IPS-18c (cell line): ENCODE measurements at regions not wholly inside any gene's neighbourhood (a gene's known extent, or its start where the extent isn't known, plus 50 kb on each side); places are given as distances from the start of the nearest gene placed in this dataset.

Source experiments
- H3K4me3 ChIP-seq: 2 replicates; pipeline ENCODE4 v1.7.0; 2013; ENCODE audit warnings: low read depth, mild to moderate bottlenecking, low read length, moderate library complexity; ENCODE audit not compliant: insufficient read depth
- H3K9me3 ChIP-seq: one replicate; pipeline ENCODE4 v1.6.1; 2013; ENCODE audit warnings: mild to moderate bottlenecking, low read length, moderate library complexity; ENCODE audit not compliant: control insufficient read depth, insufficient read depth

GRCh38 chr16:48911700-48912099, 301.7 kb upstream of the N4BP1 start:
- Histone ChIP-seq H3K4me3 (no peak overlapping the region), H3K9me3 (no peaks in the 10 kb centered on the region)

GRCh38 chr16:48910214-48910613, 300.2 kb upstream of the N4BP1 start:
- no peak overlapping the region for H3K4me3 ChIP-seq
- no peaks in the 10 kb centered on the region for H3K9me3 ChIP-seq

- Histone ChIP-seq H3K4me3 (no peak overlapping the region), H3K9me3 (no peaks in the 10 kb centered on the region)
These were observed 299.3 kb upstream of the N4BP1 start for GRCh38 chr16:48909231-48909630.

GRCh38 chr16:48907906-48908634, 298.1 kb upstream of the N4BP1 start:
- Histone ChIP-seq H3K9me3 (no peaks in the 10 kb centered on the region), H3K4me3 (no peak overlapping the region)

GRCh38 chr16:48905632-48906505, 295.9 kb upstream of the N4BP1 start:
- H3K9me3 ChIP-seq, result no peaks in the 10 kb centered on the region

GRCh38 chr16:48904333-48904732, 294.4 kb upstream of the N4BP1 start:
- Histone ChIP-seq H3K9me3 (no peaks in the 10 kb centered on the region), H3K4me3 (no peak overlapping the region)

More at GRCh38 chr16:48905632-48906505, 295.9 kb upstream of the N4BP1 start:
- no peak overlapping the region for H3K4me3 ChIP-seq

- no peak overlapping the region for H3K4me3 ChIP-seq
- H3K9me3 ChIP-seq, result no peaks in the 10 kb centered on the region
These were observed 293.1 kb upstream of the N4BP1 start for GRCh38 chr16:48903039-48903438.

GRCh38 chr16:48901712-48902374, 291.9 kb upstream of the N4BP1 start:
- Histone ChIP-seq H3K4me3 (no peak overlapping the region), H3K9me3 (no peaks in the 10 kb centered on the region)

- H3K4me3 ChIP-seq, result no peak overlapping the region
- no peaks in the 10 kb centered on the region for H3K9me3 ChIP-seq
These were observed 289.5 kb upstream of the N4BP1 start for GRCh38 chr16:48899500-48899899.

- Histone ChIP-seq H3K9me3 (no peaks in the 10 kb centered on the region), H3K4me3 (no peak overlapping the region)
These were observed 287.8 kb upstream of the N4BP1 start for GRCh38 chr16:48897698-48898205.

- no peaks in the 10 kb centered on the region for H3K9me3 ChIP-seq
- H3K4me3 ChIP-seq, result no peak overlapping the region
These were observed 285.2 kb upstream of the N4BP1 start for GRCh38 chr16:48895142-48895541.

GRCh38 chr16:48892893-48893292, 282.9 kb upstream of the N4BP1 start:
- H3K9me3 ChIP-seq, result no peaks in the 10 kb centered on the region
- no peak overlapping the region for H3K4me3 ChIP-seq

GRCh38 chr16:48887646-48888210, 277.7 kb upstream of the N4BP1 start:
- H3K4me3 ChIP-seq, result no peak overlapping the region
- H3K9me3 ChIP-seq, result no peaks in the 10 kb centered on the region

- H3K9me3 ChIP-seq, result no peaks in the 10 kb centered on the region
- H3K4me3 ChIP-seq, result no peak overlapping the region
These were observed 275.5 kb upstream of the N4BP1 start for GRCh38 chr16:48885471-48885870.

- Histone ChIP-seq H3K4me3 (no peak overlapping the region), H3K9me3 (no peaks in the 10 kb centered on the region)
These were observed 271.3 kb upstream of the N4BP1 start for GRCh38 chr16:48881272-48881671.

GRCh38 chr16:48879223-48880122, 269.5 kb upstream of the N4BP1 start:
- no peak overlapping the region for H3K4me3 ChIP-seq
- H3K9me3 ChIP-seq, result no peaks in the 10 kb centered on the region
